T-helper 17 cell (primary cell): ENCODE measurements at regions not wholly inside any gene's neighbourhood (a gene's known extent, or its start where the extent isn't known, plus 50 kb on each side); places are given as distances from the start of the nearest gene placed in this dataset.
"Not testable (repeated sequence)": the region's sequence is repeated elsewhere in the genome, so short reads cannot be mapped to it uniquely, and the experiment has no call there.

Source experiments
- ATAC-seq: fragments of 150-1000 bp; cut with Tn5 transposase; 2 replicates; pipeline ENCODE4 v1.10.0; 2021; ENCODE audit warnings: mild to moderate bottlenecking, moderate library complexity
- DNase-seq, 3 donors: peaks; one replicate each; pipeline versions ENCODE4 v3.0.0 to v3.0.0-alpha.2; 2020 to 2021
- H3K9me3 ChIP-seq: one replicate; pipeline ENCODE4 v1.7.0; 2013; ENCODE audit warnings: low read length, mild to moderate bottlenecking; ENCODE audit not compliant: control insufficient read depth, poor library complexity, severe bottlenecking
- H3K27ac Mint-ChIP-seq: one replicate; pipeline ENCODE4 v1.8.0; 2022; ENCODE audit warnings: mild to moderate bottlenecking, moderate library complexity, mixed read lengths
- H3K27me3 Mint-ChIP-seq: one replicate; pipeline ENCODE4 v1.8.0; 2022; ENCODE audit warnings: mixed read lengths
- H3K36me3 Mint-ChIP-seq: one replicate; pipeline ENCODE4 v1.8.0; 2022; ENCODE audit warnings: low read depth, mixed read lengths
- H3K4me1 Mint-ChIP-seq: one replicate; pipeline ENCODE4 v1.8.0; 2022; ENCODE audit warnings: mild to moderate bottlenecking, mixed read lengths
- H3K4me3 Mint-ChIP-seq: one replicate; pipeline ENCODE4 v1.8.0; 2022; ENCODE audit warnings: mild to moderate bottlenecking, moderate library complexity, mixed read lengths

GRCh38 chr12:127943481-127944210 lies 323.3 kb upstream of the TMEM132C start:
- H3K4me1 Mint-ChIP-seq: no peaks in the 10 kb centered on the region
- no peak for ATAC-seq
- no peaks in the 10 kb centered on the region for H3K36me3 Mint-ChIP-seq
- no peaks in the 10 kb centered on the region for H3K9me3 ChIP-seq
- H3K27me3 Mint-ChIP-seq: no peaks in the 10 kb centered on the region
- no peak for DNase-seq
- H3K4me3 Mint-ChIP-seq: no peak overlapping the region
- no peak overlapping the region for H3K27ac Mint-ChIP-seq

GRCh38 chr12:127944211-127944899 lies 322.6 kb upstream of the TMEM132C start:
- Mint-ChIP-seq H3K27me3 (no peaks in the 10 kb centered on the region), H3K4me1 (no peaks in the 10 kb centered on the region), H3K36me3 (no peaks in the 10 kb centered on the region), H3K27ac (no peak overlapping the region), H3K4me3 (no peak overlapping the region)
- ATAC-seq (no peak), DNase-seq (no peak)
- H3K9me3 ChIP-seq: no peaks in the 10 kb centered on the region

- no peaks in the 10 kb centered on the region for H3K9me3 ChIP-seq
- Mint-ChIP-seq H3K4me3 (no peak overlapping the region), H3K27ac (no peak overlapping the region), H3K4me1 (no peaks in the 10 kb centered on the region), H3K27me3 (no peaks in the 10 kb centered on the region), H3K36me3 (no peaks in the 10 kb centered on the region)
- DNase-seq (no peak), ATAC-seq (no peak)
Measured at GRCh38 chr12:127957001-127957660, 309.8 kb upstream of the TMEM132C start.

GRCh38 chr12:127962303-127962702 lies 304.7 kb upstream of the TMEM132C start:
- Mint-ChIP-seq H3K4me1 (no peaks in the 10 kb centered on the region), H3K27ac (no peak overlapping the region), H3K4me3 (no peak overlapping the region), H3K36me3 (no peaks in the 10 kb centered on the region), H3K27me3 (no peaks in the 10 kb centered on the region)
- DNase-seq (no peak), ATAC-seq (no peak)
- H3K9me3 ChIP-seq: no peaks in the 10 kb centered on the region

GRCh38 chr12:127963933-127964332 lies 303.0 kb upstream of the TMEM132C start:
- Mint-ChIP-seq H3K4me3 (no peak overlapping the region), H3K4me1 (no peaks in the 10 kb centered on the region), H3K27ac (no peak overlapping the region), H3K36me3 (no peaks in the 10 kb centered on the region), H3K27me3 (no peaks in the 10 kb centered on the region)
- DNase-seq: no peak
- no peak for ATAC-seq
- H3K9me3 ChIP-seq: no peaks in the 10 kb centered on the region

GRCh38 chr12:127964717-127965116 lies 302.3 kb upstream of the TMEM132C start:
- no peaks in the 10 kb centered on the region for H3K4me1 Mint-ChIP-seq
- no peak for ATAC-seq
- DNase-seq: no peak
- no peak overlapping the region for H3K27ac Mint-ChIP-seq
- no peak overlapping the region for H3K4me3 Mint-ChIP-seq
- H3K9me3 ChIP-seq: no peaks in the 10 kb centered on the region
- no peaks in the 10 kb centered on the region for H3K36me3 Mint-ChIP-seq
- no peaks in the 10 kb centered on the region for H3K27me3 Mint-ChIP-seq

- DNase-seq (no peak), ATAC-seq (no peak)
- no peak overlapping the region for H3K4me3 Mint-ChIP-seq
- no peaks in the 10 kb centered on the region for H3K4me1 Mint-ChIP-seq
- no peaks in the 10 kb centered on the region for H3K36me3 Mint-ChIP-seq
- no peaks in the 10 kb centered on the region for H3K27me3 Mint-ChIP-seq
- no peaks in the 10 kb centered on the region for H3K9me3 ChIP-seq
- no peak overlapping the region for H3K27ac Mint-ChIP-seq
Measured at GRCh38 chr12:127966331-127966730, 300.6 kb upstream of the TMEM132C start.

- DNase-seq (no peak), ATAC-seq (no peak)
- Mint-ChIP-seq H3K36me3 (no peaks in the 10 kb centered on the region), H3K4me3 (no peak overlapping the region), H3K27ac (no peak overlapping the region), H3K27me3 (no peaks in the 10 kb centered on the region), H3K4me1 (no peaks in the 10 kb centered on the region)
- no peaks in the 10 kb centered on the region for H3K9me3 ChIP-seq
Measured at GRCh38 chr12:127970491-127970890, 296.5 kb upstream of the TMEM132C start.

- DNase-seq: no peak
- Mint-ChIP-seq H3K36me3 (no peaks in the 10 kb centered on the region), H3K27ac (no peak overlapping the region), H3K4me3 (no peak overlapping the region), H3K27me3 (no peaks in the 10 kb centered on the region), H3K4me1 (no peaks in the 10 kb centered on the region)
- H3K9me3 ChIP-seq: no peaks in the 10 kb centered on the region
- ATAC-seq: no peak
Measured at GRCh38 chr12:127980585-127980984, 286.4 kb upstream of the TMEM132C start.

GRCh38 chr12:127981875-127982274 lies 285.1 kb upstream of the TMEM132C start:
- Mint-ChIP-seq H3K27me3 (no peaks in the 10 kb centered on the region), H3K4me1 (no peaks in the 10 kb centered on the region), H3K36me3 (no peaks in the 10 kb centered on the region), H3K4me3 (no peak overlapping the region), H3K27ac (no peak overlapping the region)
- no peaks in the 10 kb centered on the region for H3K9me3 ChIP-seq
- no peak for DNase-seq
- no peak for ATAC-seq

GRCh38 chr12:127983213-127983791 lies 283.7 kb upstream of the TMEM132C start:
- DNase-seq, H3K4me3 Mint-ChIP-seq, H3K36me3 Mint-ChIP-seq, ATAC-seq, H3K27ac Mint-ChIP-seq, H3K27me3 Mint-ChIP-seq, H3K9me3 ChIP-seq, H3K4me1 Mint-ChIP-seq: not testable (repeated sequence)

- no peak overlapping the region for H3K4me3 Mint-ChIP-seq
Measured at GRCh38 chr12:127984386-127985055, 282.4 kb upstream of the TMEM132C start.

More at GRCh38 chr12:127984386-127985055, 282.4 kb upstream of the TMEM132C start:
- DNase-seq (no peak), ATAC-seq (no peak)
- Mint-ChIP-seq H3K4me1 (no peaks in the 10 kb centered on the region), H3K27ac (no peak overlapping the region), H3K36me3 (no peaks in the 10 kb centered on the region), H3K27me3 (no peaks in the 10 kb centered on the region)
- H3K9me3 ChIP-seq: no peaks in the 10 kb centered on the region
